WTC11 (cell line): ENCODE measurements at regions not wholly inside any gene's neighbourhood (a gene's known extent, or its start where the extent isn't known, plus 50 kb on each side); places are given as distances from the start of the nearest gene placed in this dataset.

Source experiments
- ATAC-seq: fragments of 200-7000 bp; cut with Tn5 transposase; 2 replicates; pipeline ENCODE4 v1.10.0; 2021; ENCODE audit warnings: mild to moderate bottlenecking, moderate library complexity
- CTCF ChIA-PET: fragments of 300-600 bp; sonication (Branson Sonifier 250); formaldehyde crosslinking; loops from one replicate; lab custom pipeline; 2021; ENCODE audit warnings: antibody characterized with exemption; lab: Charles Lee
- POLR2A ChIA-PET: fragments of 350-600 bp; sonication (Branson Sonifier 250); formaldehyde crosslinking; loops from one replicate; lab custom pipeline; 2021; ENCODE audit warnings: antibody characterized with exemption; lab: Charles Lee
- DNase-seq: peaks from one replicate; pipeline ENCODE4 v3.0.0; 2021; ENCODE audit warnings: low spot score
- H3K27ac Mint-ChIP-seq: 2 replicates; pipeline ENCODE4 v1.8.0; 2021; ENCODE audit warnings: mixed read lengths
- H3K27me3 Mint-ChIP-seq: 2 replicates; pipeline ENCODE4 v1.8.0; 2021; ENCODE audit warnings: low read depth, mild to moderate bottlenecking, moderate library complexity, mixed read lengths
- H3K36me3 Mint-ChIP-seq: 2 replicates; pipeline ENCODE4 v1.8.0; 2021; ENCODE audit warnings: mixed read lengths
- H3K4me1 Mint-ChIP-seq: 2 replicates; pipeline ENCODE4 v1.8.0; 2022; ENCODE audit warnings: mixed read lengths
- H3K4me3 Mint-ChIP-seq: 2 replicates; pipeline ENCODE4 v1.8.0; 2021; ENCODE audit warnings: mild to moderate bottlenecking, moderate library complexity, mixed read lengths
- H3K9me3 Mint-ChIP-seq: 2 replicates; pipeline ENCODE4 v1.8.0; 2021; ENCODE audit warnings: mixed read lengths
- CREB1 ChIP-seq: sonication (generic); formaldehyde crosslinking; IDR thresholded peaks from 2 replicates; pipeline ENCODE4 v1.8.0; 2023; ENCODE audit warnings: mild to moderate bottlenecking, missing genetic modification reagents
- CREM ChIP-seq: sonication (generic); formaldehyde crosslinking; IDR thresholded peaks from 2 replicates; pipeline ENCODE4 v1.8.1; 2022; ENCODE audit warnings: mild to moderate bottlenecking, missing genetic modification reagents, moderate library complexity
- ETV6 ChIP-seq: sonication (generic); formaldehyde crosslinking; IDR thresholded peaks from 2 replicates; pipeline ENCODE4 v1.8.1; 2022; ENCODE audit warnings: mild to moderate bottlenecking, missing genetic modification reagents
- FOXK1 ChIP-seq: sonication (generic); formaldehyde crosslinking; IDR thresholded peaks from 2 replicates; pipeline ENCODE4 v1.8.0; 2022; ENCODE audit warnings: mild to moderate bottlenecking, moderate library complexity, missing genetic modification reagents
- GTF2I ChIP-seq: fragments of 250-450 bp; sonication (Bioruptor Pico); conservative IDR thresholded peaks from 2 replicates; pipeline ENCODE4 v1.4.0; 2021; ENCODE audit warnings: mild to moderate bottlenecking
- NFYB ChIP-seq: sonication (generic); formaldehyde crosslinking; conservative IDR thresholded peaks from 2 replicates; pipeline ENCODE4 v1.8.0; 2022; ENCODE audit warnings: low read depth, missing genetic modification reagents
- SOX15 ChIP-seq: fragments of 250-450 bp; sonication (Bioruptor Pico); IDR thresholded peaks from 2 replicates; pipeline ENCODE4 v1.9.0; 2021; ENCODE audit warnings: mild to moderate bottlenecking
- ZBTB21 ChIP-seq: sonication (generic); formaldehyde crosslinking; IDR thresholded peaks from 2 replicates; pipeline ENCODE4 v1.8.1; 2023; ENCODE audit warnings: mild to moderate bottlenecking, missing genetic modification reagents, borderline replicate concordance
- ZNF121 ChIP-seq: sonication (generic); formaldehyde crosslinking; IDR thresholded peaks from 2 replicates; pipeline ENCODE4 v1.8.0; 2023; ENCODE audit warnings: missing genetic modification reagents
- ZNF138 ChIP-seq: sonication (generic); formaldehyde crosslinking; conservative IDR thresholded peaks from 2 replicates; pipeline ENCODE4 v1.8.1; 2022; ENCODE audit warnings: mild to moderate bottlenecking, moderate library complexity, missing genetic modification reagents
- TF ChIP-seq, protein P1 (sequence below): fragments of 250-450 bp; sonication (Bioruptor Pico); IDR thresholded peaks from 2 replicates; pipeline ENCODE4 v1.9.0; 2021; ENCODE audit warnings: mild to moderate bottlenecking
- TF ChIP-seq, protein P2 (sequence below): sonication (generic); formaldehyde crosslinking; IDR thresholded peaks from 2 replicates; pipeline ENCODE4 v1.8.0; 2022; ENCODE audit warnings: mild to moderate bottlenecking, missing genetic modification reagents
- TF ChIP-seq, protein P3 (sequence below): sonication (generic); formaldehyde crosslinking; IDR thresholded peaks from 2 replicates; pipeline ENCODE4 v1.8.1; 2023; ENCODE audit warnings: mild to moderate bottlenecking, missing genetic modification reagents
- TF ChIP-seq, protein P4 (sequence below): sonication (generic); formaldehyde crosslinking; IDR thresholded peaks from 2 replicates; pipeline ENCODE4 v1.8.1; 2022; ENCODE audit warnings: mild to moderate bottlenecking, missing genetic modification reagents, moderate library complexity, borderline replicate concordance
- TF ChIP-seq, protein P5 (sequence below): fragments of 250-450 bp; sonication (Bioruptor Pico); conservative IDR thresholded peaks from 2 replicates; pipeline ENCODE4 v1.9.0; 2021; ENCODE audit warnings: mild to moderate bottlenecking
- TF ChIP-seq, protein P6 (sequence below): fragments of 200-600 bp; IDR thresholded peaks from 2 replicates; pipeline ENCODE4 v1.8.0; 2022; ENCODE audit warnings: antibody characterized with exemption
- TF ChIP-seq, protein P7 (sequence below): sonication (generic); formaldehyde crosslinking; IDR thresholded peaks from 2 replicates; pipeline ENCODE4 v1.8.0; 2022; ENCODE audit warnings: mild to moderate bottlenecking, missing genetic modification reagents

DNA sequence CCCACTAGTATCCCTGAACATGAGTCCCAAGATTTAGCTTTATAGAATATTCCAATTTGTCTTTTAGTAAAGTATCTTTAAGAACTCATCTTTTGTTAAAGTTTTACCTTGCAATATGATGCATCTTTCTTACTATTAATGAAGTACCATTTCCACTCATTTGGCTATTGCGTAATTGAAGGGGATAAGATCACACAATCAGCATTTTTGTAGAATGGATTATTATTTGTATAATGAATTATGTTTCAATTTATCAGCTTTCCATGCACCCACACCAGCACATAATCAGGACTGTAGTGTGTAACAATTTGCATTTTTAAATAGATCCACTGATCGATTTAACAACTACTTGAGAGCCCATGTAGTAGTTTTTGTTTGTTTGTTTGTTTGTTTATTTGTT lies 1364.9 kb upstream of the IGFBP7 start (continued):
- TF ChIP-seq, protein P1, sequence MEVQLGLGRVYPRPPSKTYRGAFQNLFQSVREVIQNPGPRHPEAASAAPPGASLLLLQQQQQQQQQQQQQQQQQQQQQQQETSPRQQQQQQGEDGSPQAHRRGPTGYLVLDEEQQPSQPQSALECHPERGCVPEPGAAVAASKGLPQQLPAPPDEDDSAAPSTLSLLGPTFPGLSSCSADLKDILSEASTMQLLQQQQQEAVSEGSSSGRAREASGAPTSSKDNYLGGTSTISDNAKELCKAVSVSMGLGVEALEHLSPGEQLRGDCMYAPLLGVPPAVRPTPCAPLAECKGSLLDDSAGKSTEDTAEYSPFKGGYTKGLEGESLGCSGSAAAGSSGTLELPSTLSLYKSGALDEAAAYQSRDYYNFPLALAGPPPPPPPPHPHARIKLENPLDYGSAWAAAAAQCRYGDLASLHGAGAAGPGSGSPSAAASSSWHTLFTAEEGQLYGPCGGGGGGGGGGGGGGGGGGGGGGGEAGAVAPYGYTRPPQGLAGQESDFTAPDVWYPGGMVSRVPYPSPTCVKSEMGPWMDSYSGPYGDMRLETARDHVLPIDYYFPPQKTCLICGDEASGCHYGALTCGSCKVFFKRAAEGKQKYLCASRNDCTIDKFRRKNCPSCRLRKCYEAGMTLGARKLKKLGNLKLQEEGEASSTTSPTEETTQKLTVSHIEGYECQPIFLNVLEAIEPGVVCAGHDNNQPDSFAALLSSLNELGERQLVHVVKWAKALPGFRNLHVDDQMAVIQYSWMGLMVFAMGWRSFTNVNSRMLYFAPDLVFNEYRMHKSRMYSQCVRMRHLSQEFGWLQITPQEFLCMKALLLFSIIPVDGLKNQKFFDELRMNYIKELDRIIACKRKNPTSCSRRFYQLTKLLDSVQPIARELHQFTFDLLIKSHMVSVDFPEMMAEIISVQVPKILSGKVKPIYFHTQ (CRISPR knock-in tag), result no peak
- no peak for TF ChIP-seq FOXK1 (CRISPR knock-in tag)

DNA sequence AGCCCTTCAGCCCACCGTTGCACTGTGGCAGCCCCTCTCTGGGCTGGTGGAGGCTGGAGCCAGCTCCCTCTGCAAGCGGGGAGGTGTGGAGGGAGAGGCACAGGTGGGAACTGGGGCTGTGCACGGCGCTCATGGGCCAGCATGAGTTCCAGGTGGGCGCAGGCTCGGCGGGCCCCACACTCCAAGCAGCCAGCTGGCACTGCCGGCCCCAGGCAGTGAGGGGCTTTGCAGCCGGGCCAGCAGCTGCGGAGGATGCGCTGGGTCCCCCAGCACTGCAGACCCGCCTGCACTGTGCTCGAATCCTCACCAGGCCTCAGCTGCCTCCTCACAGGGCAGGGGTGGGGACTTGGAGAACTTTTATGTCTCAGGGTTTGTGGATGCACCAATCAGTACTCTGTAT lies 1354.8 kb upstream of the IGFBP7 start:
- H3K4me3 Mint-ChIP-seq, result no peak overlapping the region
- ATAC-seq, result no peak
- CTCF ChIA-PET, result no interaction called here
- H3K27ac Mint-ChIP-seq, result no peak overlapping the region
- POLR2A ChIA-PET, result no interaction called here
- H3K9me3 Mint-ChIP-seq, result peaks cover 46% of the 10 kb centered on the region
- no peaks in the 10 kb centered on the region for H3K27me3 Mint-ChIP-seq
- DNase-seq, result no peak
- peaks cover 32% of the 10 kb centered on the region for H3K36me3 Mint-ChIP-seq
- H3K4me1 Mint-ChIP-seq, result peaks cover 7% of the 10 kb centered on the region
- no peak for TF ChIP-seq ETV6 (CRISPR knock-in tag)
- TF ChIP-seq, protein P2, sequence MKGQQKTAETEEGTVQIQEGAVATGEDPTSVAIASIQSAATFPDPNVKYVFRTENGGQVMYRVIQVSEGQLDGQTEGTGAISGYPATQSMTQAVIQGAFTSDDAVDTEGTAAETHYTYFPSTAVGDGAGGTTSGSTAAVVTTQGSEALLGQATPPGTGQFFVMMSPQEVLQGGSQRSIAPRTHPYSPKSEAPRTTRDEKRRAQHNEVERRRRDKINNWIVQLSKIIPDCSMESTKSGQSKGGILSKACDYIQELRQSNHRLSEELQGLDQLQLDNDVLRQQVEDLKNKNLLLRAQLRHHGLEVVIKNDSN (CRISPR knock-in tag), result no peak
- TF ChIP-seq, protein P3, sequence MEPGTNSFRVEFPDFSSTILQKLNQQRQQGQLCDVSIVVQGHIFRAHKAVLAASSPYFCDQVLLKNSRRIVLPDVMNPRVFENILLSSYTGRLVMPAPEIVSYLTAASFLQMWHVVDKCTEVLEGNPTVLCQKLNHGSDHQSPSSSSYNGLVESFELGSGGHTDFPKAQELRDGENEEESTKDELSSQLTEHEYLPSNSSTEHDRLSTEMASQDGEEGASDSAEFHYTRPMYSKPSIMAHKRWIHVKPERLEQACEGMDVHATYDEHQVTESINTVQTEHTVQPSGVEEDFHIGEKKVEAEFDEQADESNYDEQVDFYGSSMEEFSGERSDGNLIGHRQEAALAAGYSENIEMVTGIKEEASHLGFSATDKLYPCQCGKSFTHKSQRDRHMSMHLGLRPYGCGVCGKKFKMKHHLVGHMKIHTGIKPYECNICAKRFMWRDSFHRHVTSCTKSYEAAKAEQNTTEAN (CRISPR knock-in tag), result no peak
- TF ChIP-seq, protein P4, sequence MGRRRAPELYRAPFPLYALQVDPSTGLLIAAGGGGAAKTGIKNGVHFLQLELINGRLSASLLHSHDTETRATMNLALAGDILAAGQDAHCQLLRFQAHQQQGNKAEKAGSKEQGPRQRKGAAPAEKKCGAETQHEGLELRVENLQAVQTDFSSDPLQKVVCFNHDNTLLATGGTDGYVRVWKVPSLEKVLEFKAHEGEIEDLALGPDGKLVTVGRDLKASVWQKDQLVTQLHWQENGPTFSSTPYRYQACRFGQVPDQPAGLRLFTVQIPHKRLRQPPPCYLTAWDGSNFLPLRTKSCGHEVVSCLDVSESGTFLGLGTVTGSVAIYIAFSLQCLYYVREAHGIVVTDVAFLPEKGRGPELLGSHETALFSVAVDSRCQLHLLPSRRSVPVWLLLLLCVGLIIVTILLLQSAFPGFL (CRISPR knock-in tag), result no peak
- TF ChIP-seq, all 79 proteins: peak for 0

DNA sequence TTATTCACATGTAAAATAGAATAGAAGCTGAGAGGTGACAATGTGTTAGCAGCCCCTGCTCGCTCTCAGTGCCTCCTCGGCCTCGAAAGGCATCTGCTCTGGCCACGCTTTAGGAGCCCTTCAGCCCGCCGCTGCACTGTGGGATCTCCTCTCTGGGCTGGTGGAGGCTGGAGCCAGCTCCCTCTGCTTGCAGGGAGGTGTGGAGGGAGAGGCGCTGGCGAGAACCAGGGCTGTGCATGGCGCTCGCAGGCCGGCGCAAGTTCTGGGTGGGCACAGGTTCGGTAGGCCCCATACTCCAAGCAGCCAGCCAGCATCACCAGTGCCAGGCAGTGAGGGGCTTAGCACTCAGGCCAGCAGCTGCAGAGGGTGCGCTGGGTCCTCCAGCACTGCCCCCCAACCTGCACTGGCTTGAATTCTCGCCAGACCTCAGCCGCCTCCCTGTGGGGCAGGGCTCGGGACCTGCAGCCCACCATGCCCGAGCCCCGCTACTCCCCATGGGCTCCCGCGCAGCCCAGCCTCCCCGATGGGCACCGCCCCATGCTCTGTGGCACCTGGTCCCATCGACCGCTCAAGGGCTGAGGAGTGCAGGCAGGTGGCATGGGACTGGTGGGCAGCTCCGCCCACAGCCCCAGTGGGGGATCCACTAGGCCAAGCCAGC lies 1346.7 kb upstream of the IGFBP7 start:
- H3K36me3 Mint-ChIP-seq, result peaks cover 10% of the 10 kb centered on the region
- no peak for TF ChIP-seq CREB1 (CRISPR knock-in tag)
- POLR2A ChIA-PET, result no interaction called here
- no peak overlapping the region for H3K27ac Mint-ChIP-seq
- peak; percentile 50; the same call in 1 of the 2 replicates for ATAC-seq
- peaks cover 6% of the 10 kb centered on the region for H3K4me1 Mint-ChIP-seq
- no peaks in the 10 kb centered on the region for H3K27me3 Mint-ChIP-seq
- H3K9me3 Mint-ChIP-seq, result peaks cover 28% of the 10 kb centered on the region
- no peak overlapping the region for H3K4me3 Mint-ChIP-seq
- CTCF ChIA-PET, result no interaction called here
- no peak for DNase-seq

DNA sequence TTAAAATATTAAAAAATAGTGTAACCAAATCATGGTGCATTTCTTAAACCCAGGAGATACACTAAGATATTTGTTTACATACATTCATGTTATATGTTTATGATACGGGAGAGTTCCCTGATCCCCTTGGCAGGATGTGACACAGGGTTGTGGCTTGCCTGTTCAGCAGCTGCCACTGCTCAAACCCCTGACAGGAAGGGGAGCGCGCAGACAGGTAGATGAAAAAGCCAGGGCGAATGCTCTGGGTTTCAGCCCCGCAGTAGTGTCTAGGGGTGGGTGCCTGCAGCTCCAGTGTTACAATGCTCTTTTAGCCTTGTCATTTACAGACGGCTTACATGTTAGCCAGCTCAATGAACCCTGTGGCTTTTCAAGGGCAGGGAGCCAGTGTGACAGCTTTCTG lies 1343.8 kb upstream of the IGFBP7 start:
- Mint-ChIP-seq H3K4me1 (peaks cover 6% of the 10 kb centered on the region), H3K27me3 (no peaks in the 10 kb centered on the region), H3K27ac (no peak overlapping the region), H3K9me3 (peaks cover 24% of the 10 kb centered on the region), H3K4me3 (no peak overlapping the region), H3K36me3 (peaks cover 10% of the 10 kb centered on the region)
- DNase-seq, result no peak
- ATAC-seq, result no peak
- ChIA-PET CTCF (no interaction called here), POLR2A (no interaction called here)
- TF ChIP-seq CREM (CRISPR knock-in tag), result no peak
- TF ChIP-seq, protein P5, sequence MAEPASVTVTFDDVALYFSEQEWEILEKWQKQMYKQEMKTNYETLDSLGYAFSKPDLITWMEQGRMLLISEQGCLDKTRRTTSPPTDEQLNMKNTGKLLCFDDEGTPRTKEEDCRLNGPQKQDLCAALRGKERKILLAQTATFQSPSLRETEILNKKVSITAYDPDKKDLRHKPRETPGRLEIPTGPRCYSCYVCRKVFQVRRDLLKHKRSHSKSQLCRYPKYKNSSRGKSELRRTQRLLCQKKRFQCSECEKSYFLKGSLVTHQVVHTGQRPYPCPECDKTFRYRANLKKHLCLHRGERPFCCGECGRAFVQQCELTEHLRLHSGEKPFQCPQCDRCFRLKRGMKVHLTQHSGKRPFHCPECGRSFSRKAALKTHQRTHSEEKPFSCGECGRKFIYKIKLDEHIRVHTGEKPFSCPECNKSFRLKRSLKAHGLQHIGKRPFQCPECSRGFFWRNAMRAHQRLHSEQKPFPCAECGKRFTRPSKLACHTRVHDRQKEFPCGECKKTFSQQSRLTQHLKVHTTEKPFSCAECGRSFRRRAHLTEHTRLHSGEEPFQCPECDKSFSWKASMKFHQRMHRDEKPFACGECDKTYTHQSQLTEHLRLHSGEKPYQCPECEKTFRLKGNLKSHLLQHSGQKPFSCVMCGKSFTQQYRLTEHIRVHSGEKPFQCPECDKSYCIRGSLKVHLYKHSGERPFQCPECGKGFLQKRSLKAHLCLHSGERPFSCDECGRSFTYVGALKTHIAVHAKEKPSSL, result no peak
- TF ChIP-seq ZBTB21 (CRISPR knock-in tag), result no peak
- TF ChIP-seq ZNF138 (CRISPR knock-in tag), result no peak
- TF ChIP-seq ZNF121 (CRISPR knock-in tag), result no peak
- TF ChIP-seq NFYB, result no peak
- TF ChIP-seq ETV6 (CRISPR knock-in tag), result no peak
- TF ChIP-seq, protein P6, sequence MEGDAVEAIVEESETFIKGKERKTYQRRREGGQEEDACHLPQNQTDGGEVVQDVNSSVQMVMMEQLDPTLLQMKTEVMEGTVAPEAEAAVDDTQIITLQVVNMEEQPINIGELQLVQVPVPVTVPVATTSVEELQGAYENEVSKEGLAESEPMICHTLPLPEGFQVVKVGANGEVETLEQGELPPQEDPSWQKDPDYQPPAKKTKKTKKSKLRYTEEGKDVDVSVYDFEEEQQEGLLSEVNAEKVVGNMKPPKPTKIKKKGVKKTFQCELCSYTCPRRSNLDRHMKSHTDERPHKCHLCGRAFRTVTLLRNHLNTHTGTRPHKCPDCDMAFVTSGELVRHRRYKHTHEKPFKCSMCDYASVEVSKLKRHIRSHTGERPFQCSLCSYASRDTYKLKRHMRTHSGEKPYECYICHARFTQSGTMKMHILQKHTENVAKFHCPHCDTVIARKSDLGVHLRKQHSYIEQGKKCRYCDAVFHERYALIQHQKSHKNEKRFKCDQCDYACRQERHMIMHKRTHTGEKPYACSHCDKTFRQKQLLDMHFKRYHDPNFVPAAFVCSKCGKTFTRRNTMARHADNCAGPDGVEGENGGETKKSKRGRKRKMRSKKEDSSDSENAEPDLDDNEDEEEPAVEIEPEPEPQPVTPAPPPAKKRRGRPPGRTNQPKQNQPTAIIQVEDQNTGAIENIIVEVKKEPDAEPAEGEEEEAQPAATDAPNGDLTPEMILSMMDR, result no peak
- TF ChIP-seq, protein P7, sequence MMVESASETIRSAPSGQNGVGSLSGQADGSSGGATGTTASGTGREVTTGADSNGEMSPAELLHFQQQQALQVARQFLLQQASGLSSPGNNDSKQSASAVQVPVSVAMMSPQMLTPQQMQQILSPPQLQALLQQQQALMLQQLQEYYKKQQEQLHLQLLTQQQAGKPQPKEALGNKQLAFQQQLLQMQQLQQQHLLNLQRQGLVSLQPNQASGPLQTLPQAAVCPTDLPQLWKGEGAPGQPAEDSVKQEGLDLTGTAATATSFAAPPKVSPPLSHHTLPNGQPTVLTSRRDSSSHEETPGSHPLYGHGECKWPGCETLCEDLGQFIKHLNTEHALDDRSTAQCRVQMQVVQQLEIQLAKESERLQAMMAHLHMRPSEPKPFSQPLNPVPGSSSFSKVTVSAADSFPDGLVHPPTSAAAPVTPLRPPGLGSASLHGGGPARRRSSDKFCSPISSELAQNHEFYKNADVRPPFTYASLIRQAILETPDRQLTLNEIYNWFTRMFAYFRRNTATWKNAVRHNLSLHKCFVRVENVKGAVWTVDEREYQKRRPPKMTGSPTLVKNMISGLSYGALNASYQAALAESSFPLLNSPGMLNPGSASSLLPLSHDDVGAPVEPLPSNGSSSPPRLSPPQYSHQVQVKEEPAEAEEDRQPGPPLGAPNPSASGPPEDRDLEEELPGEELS (CRISPR knock-in tag), result no peak
- TF ChIP-seq GTF2I (CRISPR knock-in tag), result no peak
- no peak for TF ChIP-seq SOX15 (CRISPR knock-in tag)
